ENCODE measurements at regions not wholly inside any gene's neighbourhood (a gene's known extent, or its start where the extent isn't known, plus 50 kb on each side); places are given as distances from the start of the nearest gene placed in this dataset.

DNA sequence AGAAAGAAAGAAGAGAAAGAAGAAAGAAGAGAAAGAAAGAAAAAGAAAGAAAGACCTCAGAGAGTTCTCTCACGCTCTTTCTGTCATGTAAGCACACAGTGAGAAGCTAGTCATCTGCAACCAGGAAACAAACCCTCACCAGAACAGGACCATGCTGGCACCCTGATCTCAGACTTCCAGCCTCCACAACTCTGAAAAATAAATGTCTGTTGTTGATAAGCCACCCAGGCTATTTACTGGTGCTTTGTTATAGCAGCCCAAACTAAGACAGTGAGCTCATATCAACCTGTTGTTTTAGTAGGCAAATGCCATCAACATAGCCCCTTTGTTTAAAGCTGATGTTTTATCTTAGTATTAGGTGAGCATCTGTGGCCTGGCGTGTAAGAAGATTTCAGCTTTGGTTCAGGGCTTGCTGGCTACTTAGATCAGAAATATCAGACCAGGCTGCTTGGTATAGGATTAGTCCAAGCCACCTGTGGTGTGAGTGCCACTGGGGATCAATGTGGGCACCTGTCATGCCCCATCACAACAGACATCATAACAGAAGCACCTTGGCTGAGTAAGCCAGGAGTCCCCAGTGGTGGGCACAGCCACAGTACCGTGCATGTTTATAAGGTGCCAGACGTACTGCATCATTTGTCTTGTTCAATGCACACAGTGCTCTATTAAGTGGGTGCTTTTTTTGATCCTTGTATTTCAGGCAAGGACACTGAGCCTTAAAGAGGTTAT, 94.4 kb downstream of the LBH start:
- DNase-seq (ENCODE audit: low read depth in 1 of 2, low spot score in 1 of 2) (no peak), FAIRE-seq (no peak), ATAC-seq (peak in 1 of 2 experiments; percentile 54; a peak in 3 of 6 replicates)
- POLR2A ChIA-PET = no interaction called here
- Histone ChIP-seq H3K9me3 (no peaks in the 10 kb centered on the region), H3K4me1 (peaks cover 3% of the 10 kb centered on the region; the same call in 1 of the 3 replicates), H3K4me3 (no peak overlapping the region), H3K4me2 (no peak overlapping the region), H3K27ac (no peak overlapping the region)
- WGBS (ENCODE audit: missing lambda C conversion rate) = 82% methylated on average over 4 of the region's 4 CpGs
- TF ChIP-seq JUNB (IDR thresholded peaks at IDR 0.05) (no peak), HEYL (CRISPR knock-in tag; IDR thresholded peaks at IDR 0.05) (no peak), FOXS1 (CRISPR knock-in tag; IDR thresholded peaks at IDR 0.05) (no peak), FOSL2 (IDR thresholded peaks at IDR 0.05) (no peak), FOSL2 (CRISPR knock-in tag; IDR thresholded peaks at IDR 0.05) (no peak), SMC3 (IDR thresholded peaks at IDR 0.05) (no peak), FOSB (CRISPR knock-in tag; IDR thresholded peaks at IDR 0.05) (no peak), RARB (CRISPR knock-in tag; IDR thresholded peaks at IDR 0.05) (no peak), EHF (CRISPR knock-in tag; IDR thresholded peaks at IDR 0.05) (no peak), PHF8 (IDR thresholded peaks at IDR 0.05; ENCODE audit: borderline replicate concordance, low read depth) (no peak), ZSCAN20 (CRISPR knock-in tag; IDR thresholded peaks at IDR 0.05) (no peak), RFX5 (IDR thresholded peaks at IDR 0.05) (no peak), NPAS2 (CRISPR knock-in tag; IDR thresholded peaks at IDR 0.05; ENCODE audit: borderline replicate concordance) (no peak), GATA3 (IDR thresholded peaks at IDR 0.05; ENCODE audit: borderline replicate concordance) (no peak), EP300 (IDR thresholded peaks at IDR 0.05) (no peak), CHD2 (IDR thresholded peaks at IDR 0.05; ENCODE audit: low read length, partially characterized antibody) (no peak), JUN (IDR thresholded peaks at IDR 0.05) (no peak)
- TF ChIP-seq, protein P1, sequence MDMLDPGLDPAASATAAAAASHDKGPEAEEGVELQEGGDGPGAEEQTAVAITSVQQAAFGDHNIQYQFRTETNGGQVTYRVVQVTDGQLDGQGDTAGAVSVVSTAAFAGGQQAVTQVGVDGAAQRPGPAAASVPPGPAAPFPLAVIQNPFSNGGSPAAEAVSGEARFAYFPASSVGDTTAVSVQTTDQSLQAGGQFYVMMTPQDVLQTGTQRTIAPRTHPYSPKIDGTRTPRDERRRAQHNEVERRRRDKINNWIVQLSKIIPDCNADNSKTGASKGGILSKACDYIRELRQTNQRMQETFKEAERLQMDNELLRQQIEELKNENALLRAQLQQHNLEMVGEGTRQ (IDR thresholded peaks at IDR 0.05) = no peak
- CTCF ChIA-PET = interaction anchor here (1.2 kb wide), 2 partner anchors 9 to 161 kb away, joined by 4 to 6 read pairs; no protein-coding TSS in a partner anchor

DNA sequence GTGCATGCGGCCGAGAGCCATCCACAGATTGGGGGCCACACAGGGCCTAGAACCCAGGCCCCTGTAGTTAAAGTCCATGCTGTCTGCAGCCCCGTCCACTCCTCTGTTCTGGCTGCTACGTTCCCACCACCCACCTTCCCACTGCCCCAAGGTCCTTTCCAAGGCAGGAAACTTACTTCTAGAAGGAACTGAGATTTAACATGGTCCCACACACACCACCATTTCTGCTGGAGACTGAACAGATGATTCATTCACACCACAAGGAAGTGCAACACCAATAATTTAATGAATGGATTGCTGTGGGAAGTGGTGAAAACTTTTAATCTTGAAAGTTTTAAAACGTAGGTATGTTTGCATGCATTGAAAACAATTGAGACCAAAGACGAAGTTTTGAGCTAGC, 95.2 kb downstream of the LBH start:
- WGBS (ENCODE audit: missing lambda C conversion rate) = 77% methylated on average over 6 of the region's 6 CpGs
- FAIRE-seq (no peak), DNase-seq (ENCODE audit: low read depth in 1 of 2, low spot score in 1 of 2) (no peak), ATAC-seq (no peak; a peak in 1 of 6 replicates)
- Histone ChIP-seq H3K4me2 (no peak overlapping the region), H3K27ac (no peak overlapping the region), H3K4me3 (no peak overlapping the region), H3K9me3 (no peaks in the 10 kb centered on the region), H3K4me1 (no peaks in the 10 kb centered on the region; the same call in 2 of the 3 replicates)
- TF ChIP-seq ZSCAN20 (CRISPR knock-in tag; IDR thresholded peaks at IDR 0.05) (no peak), FOSB (CRISPR knock-in tag; IDR thresholded peaks at IDR 0.05) (no peak), FOXS1 (CRISPR knock-in tag; IDR thresholded peaks at IDR 0.05) (no peak), KDM5A (IDR thresholded peaks at IDR 0.05) (no peak), NR3C1 (IDR thresholded peaks at IDR 0.05) (no peak), RAD21 (conservative IDR thresholded peaks at IDR 0.05 in 1 of 2, IDR thresholded peaks at IDR 0.05 in 1 of 2) (no peak), CHD4 (IDR thresholded peaks at IDR 0.05; ENCODE audit: borderline replicate concordance) (no peak), POLR2AphosphoS2 (conservative IDR thresholded peaks at IDR 0.05; ENCODE audit: low read length) (no peak), KDM1A (IDR thresholded peaks at IDR 0.05; ENCODE audit: low read depth) (no peak), GATA3 (IDR thresholded peaks at IDR 0.05; ENCODE audit: borderline replicate concordance) (no peak), MAFK (IDR thresholded peaks at IDR 0.05; ENCODE audit: partially characterized antibody) (no peak), EHMT2 (IDR thresholded peaks at IDR 0.05; ENCODE audit: low read depth) (no peak)
- TF ChIP-seq, protein P2, sequence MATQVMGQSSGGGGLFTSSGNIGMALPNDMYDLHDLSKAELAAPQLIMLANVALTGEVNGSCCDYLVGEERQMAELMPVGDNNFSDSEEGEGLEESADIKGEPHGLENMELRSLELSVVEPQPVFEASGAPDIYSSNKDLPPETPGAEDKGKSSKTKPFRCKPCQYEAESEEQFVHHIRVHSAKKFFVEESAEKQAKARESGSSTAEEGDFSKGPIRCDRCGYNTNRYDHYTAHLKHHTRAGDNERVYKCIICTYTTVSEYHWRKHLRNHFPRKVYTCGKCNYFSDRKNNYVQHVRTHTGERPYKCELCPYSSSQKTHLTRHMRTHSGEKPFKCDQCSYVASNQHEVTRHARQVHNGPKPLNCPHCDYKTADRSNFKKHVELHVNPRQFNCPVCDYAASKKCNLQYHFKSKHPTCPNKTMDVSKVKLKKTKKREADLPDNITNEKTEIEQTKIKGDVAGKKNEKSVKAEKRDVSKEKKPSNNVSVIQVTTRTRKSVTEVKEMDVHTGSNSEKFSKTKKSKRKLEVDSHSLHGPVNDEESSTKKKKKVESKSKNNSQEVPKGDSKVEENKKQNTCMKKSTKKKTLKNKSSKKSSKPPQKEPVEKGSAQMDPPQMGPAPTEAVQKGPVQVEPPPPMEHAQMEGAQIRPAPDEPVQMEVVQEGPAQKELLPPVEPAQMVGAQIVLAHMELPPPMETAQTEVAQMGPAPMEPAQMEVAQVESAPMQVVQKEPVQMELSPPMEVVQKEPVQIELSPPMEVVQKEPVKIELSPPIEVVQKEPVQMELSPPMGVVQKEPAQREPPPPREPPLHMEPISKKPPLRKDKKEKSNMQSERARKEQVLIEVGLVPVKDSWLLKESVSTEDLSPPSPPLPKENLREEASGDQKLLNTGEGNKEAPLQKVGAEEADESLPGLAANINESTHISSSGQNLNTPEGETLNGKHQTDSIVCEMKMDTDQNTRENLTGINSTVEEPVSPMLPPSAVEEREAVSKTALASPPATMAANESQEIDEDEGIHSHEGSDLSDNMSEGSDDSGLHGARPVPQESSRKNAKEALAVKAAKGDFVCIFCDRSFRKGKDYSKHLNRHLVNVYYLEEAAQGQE (IDR thresholded peaks at IDR 0.05) = no peak
- TF ChIP-seq, protein P3, sequence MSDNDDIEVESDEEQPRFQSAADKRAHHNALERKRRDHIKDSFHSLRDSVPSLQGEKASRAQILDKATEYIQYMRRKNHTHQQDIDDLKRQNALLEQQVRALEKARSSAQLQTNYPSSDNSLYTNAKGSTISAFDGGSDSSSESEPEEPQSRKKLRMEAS (IDR thresholded peaks at IDR 0.05) = no peak
- TF ChIP-seq, protein P4, sequence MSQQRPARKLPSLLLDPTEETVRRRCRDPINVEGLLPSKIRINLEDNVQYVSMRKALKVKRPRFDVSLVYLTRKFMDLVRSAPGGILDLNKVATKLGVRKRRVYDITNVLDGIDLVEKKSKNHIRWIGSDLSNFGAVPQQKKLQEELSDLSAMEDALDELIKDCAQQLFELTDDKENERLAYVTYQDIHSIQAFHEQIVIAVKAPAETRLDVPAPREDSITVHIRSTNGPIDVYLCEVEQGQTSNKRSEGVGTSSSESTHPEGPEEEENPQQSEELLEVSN (IDR thresholded peaks at IDR 0.05; ENCODE audit: borderline replicate concordance, low read depth) = no peak
- ChIA-PET POLR2A (no interaction called here), CTCF (no interaction called here)
